HepG2 (cell line): ENCODE measurements at regions not wholly inside any gene's neighbourhood (a gene's known extent, or its start where the extent isn't known, plus 50 kb on each side); places are given as distances from the start of the nearest gene placed in this dataset.

Experiments used
- CBX5 ChIP-seq: sonication (generic); formaldehyde crosslinking; IDR thresholded peaks from 2 replicates; pipeline ENCODE4 v1.4.0; 2020; ENCODE audit warnings: missing genetic modification reagents, borderline replicate concordance
- DNMT3B ChIP-seq: conservative IDR thresholded peaks from 2 replicates; pipeline ENCODE4 v1.6.1; 2016; ENCODE audit warnings: missing biosample characterization, control low read depth
- DRAP1 ChIP-seq: IDR thresholded peaks from 2 replicates; pipeline ENCODE4 v1.6.1; 2016; ENCODE audit warnings: missing genetic modification reagents, missing compliant biosample characterization
- GATAD1 ChIP-seq: IDR thresholded peaks from 2 replicates; pipeline ENCODE4 v1.6.1; 2016; ENCODE audit warnings: missing genetic modification reagents, missing compliant biosample characterization
- HNF4G ChIP-seq, 2 experiments: sonication (generic) in 1 of 2; formaldehyde crosslinking in 1 of 2; IDR thresholded peaks; 2 replicates each; pipeline versions ENCODE4 v1.4.0 to v1.6.1; 2011 to 2020; ENCODE audit warnings: borderline replicate concordance in 2 of 2, low read depth in 2 of 2, mild to moderate bottlenecking in 2 of 2, low read length in 1 of 2, missing genetic modification reagents in 1 of 2, moderate library complexity in 1 of 2
- HNRNPH1 ChIP-seq: fragments of 200-400 bp; formaldehyde crosslinking; optimal IDR thresholded peaks from 2 replicates; pipeline ENCODE3; 2017; ENCODE audit warnings: mild to moderate bottlenecking, low read depth, low read length
- HOMEZ ChIP-seq: IDR thresholded peaks from 2 replicates; pipeline ENCODE4 v1.6.1; 2016; ENCODE audit warnings: low read depth
- KMT2A ChIP-seq: sonication (generic); formaldehyde crosslinking; IDR thresholded peaks from 2 replicates; pipeline ENCODE4 v1.4.0; 2020; ENCODE audit warnings: missing genetic modification reagents
- PAWR ChIP-seq: sonication (generic); formaldehyde crosslinking; IDR thresholded peaks from 2 replicates; pipeline ENCODE4 v1.4.0; 2020; ENCODE audit warnings: missing genetic modification reagents, mild to moderate bottlenecking, borderline replicate concordance
- PPARG ChIP-seq: conservative IDR thresholded peaks from 2 replicates; pipeline ENCODE4 v1.6.1; 2016; ENCODE audit warnings: missing biosample characterization, missing genetic modification reagents
- RXRB ChIP-seq: IDR thresholded peaks from 2 replicates; pipeline ENCODE4 v1.6.1; 2016; ENCODE audit warnings: borderline replicate concordance, missing genetic modification reagents, missing compliant biosample characterization
- SMAD9 ChIP-seq: sonication (generic); formaldehyde crosslinking; IDR thresholded peaks from 2 replicates; pipeline ENCODE4 v1.5.1; 2020; ENCODE audit warnings: mild to moderate bottlenecking, missing genetic modification reagents
- SOX6 ChIP-seq, 2 experiments: fragments of 450-650 bp in 1 of 2; sonication (generic) in 1 of 2; formaldehyde crosslinking in 1 of 2; IDR thresholded peaks; 2 replicates each; pipeline versions ENCODE4 v1.4.0 to v1.6.1; 2017 to 2020; ENCODE audit warnings: antibody characterized with exemption in 1 of 2, mild to moderate bottlenecking in 1 of 2, missing genetic modification reagents in 1 of 2
- SRSF9 ChIP-seq: fragments of 200-400 bp; formaldehyde crosslinking; IDR thresholded peaks from 2 replicates; pipeline ENCODE4 v1.6.1; 2018; ENCODE audit warnings: borderline replicate concordance, mild to moderate bottlenecking, low read depth, low read length; ENCODE audit not compliant: insufficient read depth, poor library complexity, severe bottlenecking
- TBL1XR1 ChIP-seq: fragments of 150-350 bp; IDR thresholded peaks from 2 replicates; pipeline ENCODE4 v1.6.1; 2014; ENCODE audit warnings: borderline replicate concordance, low read length; ENCODE audit not compliant: partially characterized antibody
- TGIF2 ChIP-seq: IDR thresholded peaks from 2 replicates; pipeline ENCODE4 v1.6.1; 2016; ENCODE audit warnings: control low read depth, missing compliant biosample characterization
- U2AF2 ChIP-seq: fragments of 200-400 bp; formaldehyde crosslinking; IDR thresholded peaks from 2 replicates; pipeline ENCODE4 v1.6.1; 2017; ENCODE audit warnings: low read depth, mild to moderate bottlenecking, low read length
- USF2 ChIP-seq, 2 experiments: sonication (generic) in 1 of 2; formaldehyde crosslinking in 1 of 2; IDR thresholded peaks; 2 replicates each; pipeline versions ENCODE4 v1.5.1 to v1.6.1; 2011 to 2020; ENCODE audit warnings: borderline replicate concordance in 1 of 2, low read depth in 1 of 2, low read length in 1 of 2, mild to moderate bottlenecking in 1 of 2, missing genetic modification reagents in 1 of 2, moderate library complexity in 1 of 2
- ZBTB42 ChIP-seq: sonication (generic); formaldehyde crosslinking; IDR thresholded peaks from 2 replicates; pipeline ENCODE4 v1.5.0; 2020; ENCODE audit warnings: mild to moderate bottlenecking, missing genetic modification reagents
- ZFP62 ChIP-seq: sonication (generic); formaldehyde crosslinking; IDR thresholded peaks from 2 replicates; pipeline ENCODE4 v1.4.0; 2020; ENCODE audit warnings: missing genetic modification reagents
- ZKSCAN5 ChIP-seq: sonication (generic); formaldehyde crosslinking; IDR thresholded peaks from 2 replicates; pipeline ENCODE4 v1.5.1; 2020; ENCODE audit warnings: mild to moderate bottlenecking, missing genetic modification reagents
- ZMYM4 ChIP-seq: sonication (generic); formaldehyde crosslinking; IDR thresholded peaks from 2 replicates; pipeline ENCODE4 v1.8.1; 2023; ENCODE audit warnings: mild to moderate bottlenecking, missing genetic modification reagents
- ZNF619 ChIP-seq: sonication (generic); formaldehyde crosslinking; IDR thresholded peaks from 2 replicates; pipeline ENCODE4 v1.4.0; 2020; ENCODE audit warnings: mild to moderate bottlenecking, missing genetic modification reagents
- ZNF737 ChIP-seq: sonication (generic); formaldehyde crosslinking; IDR thresholded peaks from 2 replicates; pipeline ENCODE4 v1.5.0; 2020; ENCODE audit warnings: missing genetic modification reagents, mild to moderate bottlenecking, borderline replicate concordance
- TF ChIP-seq, protein P1 (sequence below): sonication (generic); formaldehyde crosslinking; IDR thresholded peaks from 2 replicates; pipeline ENCODE4 v1.4.0; 2020; ENCODE audit warnings: mild to moderate bottlenecking, missing genetic modification reagents
- TF ChIP-seq, protein P2 (sequence below): sonication (generic); formaldehyde crosslinking; IDR thresholded peaks from 2 replicates; pipeline ENCODE4 v1.9.0; 2021; ENCODE audit warnings: missing genetic modification reagents, borderline replicate concordance

GRCh38 chr2:186304064-186304463 lies 182.0 kb upstream of the ZC3H15 start (continued):
- TF ChIP-seq SOX6 (IDR thresholded peaks at IDR 0.05) (no peak), SOX6 (CRISPR knock-in tag; IDR thresholded peaks at IDR 0.05) (peak; percentile 52; the same call in 1 of the 2 replicates), KMT2A (no peak), HOMEZ (CRISPR knock-in tag) (peak; percentile 89; the same call in 1 of the 2 replicates), ZNF619 (no peak), ZKSCAN5 (CRISPR knock-in tag) (no peak), DRAP1 (no peak), TGIF2 (CRISPR knock-in tag) (no peak), U2AF2 (no peak), PAWR (CRISPR knock-in tag) (no peak), TBL1XR1 (no peak), ZFP62 (CRISPR knock-in tag) (no peak), HNF4G (IDR thresholded peaks at IDR 0.05; ENCODE audit: borderline replicate concordance, low read depth, low read length) (peak; percentile 70), HNF4G (CRISPR knock-in tag; IDR thresholded peaks at IDR 0.05; ENCODE audit: borderline replicate concordance, low read depth) (no peak), SRSF9 (no peak), GATAD1 (CRISPR knock-in tag) (no peak), USF2 (IDR thresholded peaks at IDR 0.05; ENCODE audit: low read depth, low read length) (no peak), USF2 (CRISPR knock-in tag; IDR thresholded peaks at IDR 0.05; ENCODE audit: borderline replicate concordance) (no peak), SMAD9 (no peak), PPARG (CRISPR knock-in tag) (no peak), ZBTB42 (no peak), ZMYM4 (CRISPR knock-in tag) (peak; percentile 87), DNMT3B (no peak), ZNF737 (no peak), CBX5 (CRISPR knock-in tag) (no peak), HNRNPH1 (no peak), RXRB (CRISPR knock-in tag) (no peak)
- TF ChIP-seq, protein P1, sequence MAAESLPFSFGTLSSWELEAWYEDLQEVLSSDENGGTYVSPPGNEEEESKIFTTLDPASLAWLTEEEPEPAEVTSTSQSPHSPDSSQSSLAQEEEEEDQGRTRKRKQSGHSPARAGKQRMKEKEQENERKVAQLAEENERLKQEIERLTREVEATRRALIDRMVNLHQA (CRISPR knock-in tag): no peak
- TF ChIP-seq, protein P2, sequence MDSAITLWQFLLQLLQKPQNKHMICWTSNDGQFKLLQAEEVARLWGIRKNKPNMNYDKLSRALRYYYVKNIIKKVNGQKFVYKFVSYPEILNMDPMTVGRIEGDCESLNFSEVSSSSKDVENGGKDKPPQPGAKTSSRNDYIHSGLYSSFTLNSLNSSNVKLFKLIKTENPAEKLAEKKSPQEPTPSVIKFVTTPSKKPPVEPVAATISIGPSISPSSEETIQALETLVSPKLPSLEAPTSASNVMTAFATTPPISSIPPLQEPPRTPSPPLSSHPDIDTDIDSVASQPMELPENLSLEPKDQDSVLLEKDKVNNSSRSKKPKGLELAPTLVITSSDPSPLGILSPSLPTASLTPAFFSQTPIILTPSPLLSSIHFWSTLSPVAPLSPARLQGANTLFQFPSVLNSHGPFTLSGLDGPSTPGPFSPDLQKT (CRISPR knock-in tag): no peak
